Neural cell (in vitro differentiated cells): ENCODE measurements at regions not wholly inside any gene's neighbourhood (a gene's known extent, or its start where the extent isn't known, plus 50 kb on each side); places are given as distances from the start of the nearest gene placed in this dataset.

Experiments
- CTCF ChIP-seq: fragments of 450-650 bp; IDR thresholded peaks from 2 replicates; pipeline ENCODE4 v1.5.1; 2014; ENCODE audit warnings: antibody characterized with exemption, mild to moderate bottlenecking, moderate library complexity; ENCODE audit not compliant: poor library complexity, severe bottlenecking
- EZH2 ChIP-seq: fragments of 200-600, 300-800 bp; shearing (Covaris generic), sonication (generic); IDR thresholded peaks from 2 replicates; pipeline ENCODE4 v1.6.1; 2014; ENCODE audit warnings: antibody characterized with exemption, low read length, borderline replicate concordance, mild to moderate bottlenecking; ENCODE audit not compliant: insufficient read depth, poor library complexity, severe bottlenecking
- POLR2AphosphoS5 ChIP-seq: IDR thresholded peaks from 2 replicates; pipeline ENCODE4 v1.6.1; 2012
- REST ChIP-seq: IDR thresholded peaks from 2 replicates; pipeline ENCODE4 v1.6.1; 2012; ENCODE audit warnings: borderline replicate concordance

GRCh38 chr4:180949424-180950213, 1293.6 kb upstream of the TENM3 start:
- TF ChIP-seq POLR2AphosphoS5, result no peak
- TF ChIP-seq REST, result no peak
- no peak for TF ChIP-seq EZH2
- no peak for TF ChIP-seq CTCF
